HEK293 (cell line): ENCODE measurements at regions not wholly inside any gene's neighbourhood (a gene's known extent, or its start where the extent isn't known, plus 50 kb on each side); places are given as distances from the start of the nearest gene placed in this dataset.

ENCODE experiments used
- CTCF ChIA-PET: fragments of 350-600 bp; formaldehyde crosslinking; extraction: SDS; loops from one replicate; lab custom pipeline; 2021; ENCODE audit warnings: antibody characterized with exemption; lab: Yijun Ruan, JAX
- POLR2A ChIA-PET: fragments of 300-600 bp; formaldehyde crosslinking; extraction: SDS; loops from one replicate; lab custom pipeline; 2020; ENCODE audit warnings: antibody characterized with exemption, inconsistent platforms; lab: Yijun Ruan, JAX
- H3K27ac ChIP-seq: fragments of 200-500 bp; sonication (Bioruptor generic); 2 replicates; pipeline ENCODE4 v1.5.1; 2014; ENCODE audit warnings: low read depth, low read length, control low read depth, inconsistent platforms; ENCODE audit errors: extremely low read depth
- H3K36me3 ChIP-seq, 2 experiments: fragments of 200-500 bp in 1 of 2; sonication (Bioruptor generic) in 1 of 2; 1 replicate in 1 of 2; 2 replicates in 1 of 2; pipeline ENCODE4 v1.5.1; 2014 to 2017; ENCODE audit warnings: inconsistent platforms in 2 of 2, low read length in 2 of 2; ENCODE audit not compliant: control insufficient read depth in 2 of 2, insufficient read depth in 1 of 2
- H3K4me1 ChIP-seq: fragments of 200-500 bp; sonication (Bioruptor generic); 2 replicates; pipeline ENCODE4 v1.5.1; 2014; ENCODE audit warnings: mild to moderate bottlenecking, low read length, inconsistent platforms; ENCODE audit not compliant: control insufficient read depth, insufficient read depth
- H3K4me3 ChIP-seq: 2 replicates; pipeline ENCODE4 v1.5.1; 2011; ENCODE audit warnings: low read depth, mild to moderate bottlenecking, control low read depth, low read length, moderate library complexity
- H3K9me3 ChIP-seq: fragments of 200-500 bp; sonication (Bioruptor generic); 2 replicates; pipeline ENCODE4 v1.5.1; 2014; ENCODE audit warnings: low read depth, low read length, inconsistent platforms; ENCODE audit not compliant: control insufficient read depth, insufficient read depth
- IKZF3 ChIP-seq: fragments of 450-650 bp; IDR thresholded peaks from 2 replicates; pipeline ENCODE4 v1.5.0; 2018; ENCODE audit warnings: missing biosample characterization, mild to moderate bottlenecking, missing genetic modification characterization, moderate library complexity
- OVOL3 ChIP-seq: fragments of 450-650 bp; formaldehyde crosslinking; IDR thresholded peaks from 2 replicates; pipeline ENCODE4 v1.5.1; 2016; ENCODE audit warnings: missing biosample characterization, missing genetic modification characterization
- SALL2 ChIP-seq: fragments of 450-650 bp; formaldehyde crosslinking; IDR thresholded peaks from 2 replicates; pipeline ENCODE4 v1.5.0; 2017; ENCODE audit warnings: missing biosample characterization, mild to moderate bottlenecking, missing genetic modification characterization, borderline replicate concordance
- YY1 ChIP-seq: fragments of 450-650 bp; formaldehyde crosslinking; IDR thresholded peaks from 2 replicates; pipeline ENCODE4 v1.5.1; 2018; ENCODE audit warnings: missing biosample characterization, missing genetic modification characterization
- ZNF157 ChIP-seq: fragments of 450-650 bp; formaldehyde crosslinking; IDR thresholded peaks from 2 replicates; pipeline ENCODE4 v1.5.1; 2016; ENCODE audit warnings: missing biosample characterization, missing genetic modification characterization
- ZNF302 ChIP-seq: fragments of 450-650 bp; formaldehyde crosslinking; IDR thresholded peaks from 2 replicates; pipeline ENCODE4 v1.5.1; 2016; ENCODE audit warnings: missing biosample characterization, missing genetic modification characterization, low read depth
- ZNF341 ChIP-seq: fragments of 450-650 bp; formaldehyde crosslinking; IDR thresholded peaks from 2 replicates; pipeline ENCODE4; 2016; ENCODE audit warnings: low read depth, missing biosample characterization, missing genetic modification characterization
- ZNF423 ChIP-seq: fragments of 450-650 bp; formaldehyde crosslinking; IDR thresholded peaks from 2 replicates; pipeline ENCODE4 v1.5.1; 2016; ENCODE audit warnings: missing biosample characterization, missing genetic modification characterization
- ZNF670 ChIP-seq: fragments of 450-650 bp; formaldehyde crosslinking; IDR thresholded peaks from 2 replicates; pipeline ENCODE4 v1.5.1; 2016; ENCODE audit warnings: missing biosample characterization, missing genetic modification characterization, low read depth
- TF ChIP-seq, protein P1 (sequence below): fragments of 450-650 bp; formaldehyde crosslinking; IDR thresholded peaks from 2 replicates; pipeline ENCODE4 v1.5.1; 2016; ENCODE audit warnings: missing biosample characterization, missing genetic modification characterization
- TF ChIP-seq, protein P2 (sequence below): fragments of 450-650 bp; formaldehyde crosslinking; IDR thresholded peaks from 2 replicates; pipeline ENCODE4 v1.5.1; 2016; ENCODE audit warnings: missing biosample characterization, missing genetic modification characterization
- TF ChIP-seq, protein P3 (sequence below): fragments of 450-650 bp; formaldehyde crosslinking; conservative IDR thresholded peaks from 2 replicates; pipeline ENCODE4 v1.5.1; 2016; ENCODE audit warnings: low read depth, missing biosample characterization, missing genetic modification characterization
- TF ChIP-seq, protein P4 (sequence below): fragments of 450-650 bp; formaldehyde crosslinking; IDR thresholded peaks from 2 replicates; pipeline ENCODE4 v1.5.1; 2016; ENCODE audit warnings: missing biosample characterization, missing genetic modification characterization
- TF ChIP-seq, protein P5 (sequence below): fragments of 450-650 bp; formaldehyde crosslinking; IDR thresholded peaks from 2 replicates; pipeline ENCODE4 v1.5.1; 2016; ENCODE audit warnings: missing biosample characterization, missing genetic modification characterization, low read depth
- TF ChIP-seq, protein P6 (sequence below): fragments of 450-650 bp; formaldehyde crosslinking; IDR thresholded peaks from 2 replicates; pipeline ENCODE4 v1.5.1; 2016; ENCODE audit warnings: missing biosample characterization, missing genetic modification characterization
- TF ChIP-seq, protein P7 (sequence below): fragments of 450-650 bp; IDR thresholded peaks from 2 replicates; pipeline ENCODE4 v1.5.1; 2018; ENCODE audit warnings: missing biosample characterization, missing genetic modification characterization

DNA sequence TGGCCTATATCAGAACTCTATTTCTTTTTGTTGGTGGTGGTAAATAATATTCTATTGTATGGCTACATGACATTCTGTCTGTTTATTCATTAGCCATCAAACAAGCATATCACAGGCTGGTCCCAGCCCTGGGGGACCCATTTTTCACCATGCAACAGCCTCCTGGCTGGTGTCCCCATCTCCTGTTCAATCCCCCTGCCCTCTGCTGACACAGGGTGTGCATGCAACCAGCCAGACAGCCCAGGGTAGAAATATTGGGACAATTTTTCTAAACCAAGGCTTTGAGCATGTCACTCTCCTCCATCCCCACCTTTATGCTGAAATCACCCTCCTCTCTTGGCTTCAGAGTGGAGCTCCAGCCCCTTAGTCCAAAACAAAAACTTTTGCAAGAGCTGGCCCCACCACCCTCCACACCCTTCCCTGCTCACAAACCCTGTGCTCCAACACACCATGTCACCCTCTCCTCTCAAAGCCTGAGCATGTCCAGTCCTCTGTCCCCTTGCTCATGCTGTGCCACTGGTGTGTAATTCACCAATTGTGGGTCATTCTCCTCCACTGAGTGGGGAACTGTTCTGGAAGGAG lies 153.0 kb upstream of the UQCRFS1 start (continued):
- TF ChIP-seq, protein P1, sequence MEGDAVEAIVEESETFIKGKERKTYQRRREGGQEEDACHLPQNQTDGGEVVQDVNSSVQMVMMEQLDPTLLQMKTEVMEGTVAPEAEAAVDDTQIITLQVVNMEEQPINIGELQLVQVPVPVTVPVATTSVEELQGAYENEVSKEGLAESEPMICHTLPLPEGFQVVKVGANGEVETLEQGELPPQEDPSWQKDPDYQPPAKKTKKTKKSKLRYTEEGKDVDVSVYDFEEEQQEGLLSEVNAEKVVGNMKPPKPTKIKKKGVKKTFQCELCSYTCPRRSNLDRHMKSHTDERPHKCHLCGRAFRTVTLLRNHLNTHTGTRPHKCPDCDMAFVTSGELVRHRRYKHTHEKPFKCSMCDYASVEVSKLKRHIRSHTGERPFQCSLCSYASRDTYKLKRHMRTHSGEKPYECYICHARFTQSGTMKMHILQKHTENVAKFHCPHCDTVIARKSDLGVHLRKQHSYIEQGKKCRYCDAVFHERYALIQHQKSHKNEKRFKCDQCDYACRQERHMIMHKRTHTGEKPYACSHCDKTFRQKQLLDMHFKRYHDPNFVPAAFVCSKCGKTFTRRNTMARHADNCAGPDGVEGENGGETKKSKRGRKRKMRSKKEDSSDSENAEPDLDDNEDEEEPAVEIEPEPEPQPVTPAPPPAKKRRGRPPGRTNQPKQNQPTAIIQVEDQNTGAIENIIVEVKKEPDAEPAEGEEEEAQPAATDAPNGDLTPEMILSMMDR = no peak
- TF ChIP-seq ZNF302 (tag by site-specific recombination) (no peak), ZNF341 (no peak), ZNF670 (tag by site-specific recombination) (no peak), OVOL3 (tag by site-specific recombination) (no peak)
- TF ChIP-seq, protein P2, sequence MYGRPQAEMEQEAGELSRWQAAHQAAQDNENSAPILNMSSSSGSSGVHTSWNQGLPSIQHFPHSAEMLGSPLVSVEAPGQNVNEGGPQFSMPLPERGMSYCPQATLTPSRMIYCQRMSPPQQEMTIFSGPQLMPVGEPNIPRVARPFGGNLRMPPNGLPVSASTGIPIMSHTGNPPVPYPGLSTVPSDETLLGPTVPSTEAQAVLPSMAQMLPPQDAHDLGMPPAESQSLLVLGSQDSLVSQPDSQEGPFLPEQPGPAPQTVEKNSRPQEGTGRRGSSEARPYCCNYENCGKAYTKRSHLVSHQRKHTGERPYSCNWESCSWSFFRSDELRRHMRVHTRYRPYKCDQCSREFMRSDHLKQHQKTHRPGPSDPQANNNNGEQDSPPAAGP = no peak
- TF ChIP-seq, protein P3, sequence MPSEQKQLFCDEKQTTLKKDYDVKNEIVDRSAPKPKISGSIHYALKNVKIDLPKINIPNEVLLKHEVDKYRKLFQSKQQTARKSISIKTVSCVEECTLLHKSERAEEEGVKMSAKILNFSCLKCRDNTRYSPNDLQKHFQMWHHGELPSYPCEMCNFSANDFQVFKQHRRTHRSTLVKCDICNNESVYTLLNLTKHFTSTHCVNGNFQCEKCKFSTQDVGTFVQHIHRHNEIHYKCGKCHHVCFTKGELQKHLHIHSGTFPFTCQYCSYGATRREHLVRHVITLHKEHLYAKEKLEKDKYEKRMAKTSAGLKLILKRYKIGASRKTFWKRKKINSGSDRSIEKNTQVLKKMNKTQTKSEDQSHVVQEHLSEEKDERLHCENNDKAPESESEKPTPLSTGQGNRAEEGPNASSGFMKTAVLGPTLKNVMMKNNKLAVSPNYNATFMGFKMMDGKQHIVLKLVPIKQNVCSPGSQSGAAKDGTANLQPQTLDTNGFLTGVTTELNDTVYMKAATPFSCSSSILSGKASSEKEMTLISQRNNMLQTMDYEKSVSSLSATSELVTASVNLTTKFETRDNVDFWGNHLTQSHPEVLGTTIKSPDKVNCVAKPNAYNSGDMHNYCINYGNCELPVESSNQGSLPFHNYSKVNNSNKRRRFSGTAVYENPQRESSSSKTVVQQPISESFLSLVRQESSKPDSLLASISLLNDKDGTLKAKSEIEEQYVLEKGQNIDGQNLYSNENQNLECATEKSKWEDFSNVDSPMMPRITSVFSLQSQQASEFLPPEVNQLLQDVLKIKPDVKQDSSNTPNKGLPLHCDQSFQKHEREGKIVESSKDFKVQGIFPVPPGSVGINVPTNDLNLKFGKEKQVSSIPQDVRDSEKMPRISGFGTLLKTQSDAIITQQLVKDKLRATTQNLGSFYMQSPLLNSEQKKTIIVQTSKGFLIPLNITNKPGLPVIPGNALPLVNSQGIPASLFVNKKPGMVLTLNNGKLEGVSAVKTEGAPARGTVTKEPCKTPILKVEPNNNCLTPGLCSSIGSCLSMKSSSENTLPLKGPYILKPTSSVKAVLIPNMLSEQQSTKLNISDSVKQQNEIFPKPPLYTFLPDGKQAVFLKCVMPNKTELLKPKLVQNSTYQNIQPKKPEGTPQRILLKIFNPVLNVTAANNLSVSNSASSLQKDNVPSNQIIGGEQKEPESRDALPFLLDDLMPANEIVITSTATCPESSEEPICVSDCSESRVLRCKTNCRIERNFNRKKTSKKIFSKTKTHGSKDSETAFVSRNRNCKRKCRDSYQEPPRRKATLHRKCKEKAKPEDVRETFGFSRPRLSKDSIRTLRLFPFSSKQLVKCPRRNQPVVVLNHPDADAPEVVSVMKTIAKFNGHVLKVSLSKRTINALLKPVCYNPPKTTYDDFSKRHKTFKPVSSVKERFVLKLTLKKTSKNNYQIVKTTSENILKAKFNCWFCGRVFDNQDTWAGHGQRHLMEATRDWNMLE (tag by site-specific recombination) = no peak

DNA sequence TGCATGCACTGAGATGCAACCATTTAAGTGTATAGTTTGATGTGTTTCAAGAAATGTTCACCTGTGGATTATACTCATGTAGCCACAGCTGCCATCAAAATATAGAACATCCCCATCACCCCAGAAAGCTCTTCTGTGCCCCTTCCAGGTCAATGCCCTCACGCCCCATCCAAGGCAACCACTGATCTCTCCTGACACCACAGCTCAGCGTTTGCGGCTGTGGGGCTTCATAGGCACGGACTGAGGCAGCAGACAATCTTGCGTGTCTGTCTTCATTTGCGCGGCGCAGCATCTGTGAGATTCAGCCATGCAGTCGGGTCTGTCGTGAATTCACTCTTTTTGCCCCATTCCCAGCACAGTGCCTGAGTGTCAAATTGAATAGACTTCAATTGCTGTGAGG lies 153.8 kb upstream of the UQCRFS1 start:
- H3K36me3 ChIP-seq = no peaks in the 10 kb centered on the region
- H3K9me3 ChIP-seq = peaks cover 3% of the 10 kb centered on the region
- ChIA-PET CTCF (no interaction called here), POLR2A (no interaction called here)
- no peaks in the 10 kb centered on the region for H3K4me1 ChIP-seq
- no peak overlapping the region for H3K4me3 ChIP-seq
- no peak overlapping the region for H3K27ac ChIP-seq
- no peak for TF ChIP-seq SALL2 (tag by site-specific recombination)
- no peak for TF ChIP-seq ZNF157 (tag by site-specific recombination)
- TF ChIP-seq YY1 = no peak
- TF ChIP-seq, protein P1 = no peak
- TF ChIP-seq IKZF3 (tag by site-specific recombination) = no peak
- TF ChIP-seq, protein P4, sequence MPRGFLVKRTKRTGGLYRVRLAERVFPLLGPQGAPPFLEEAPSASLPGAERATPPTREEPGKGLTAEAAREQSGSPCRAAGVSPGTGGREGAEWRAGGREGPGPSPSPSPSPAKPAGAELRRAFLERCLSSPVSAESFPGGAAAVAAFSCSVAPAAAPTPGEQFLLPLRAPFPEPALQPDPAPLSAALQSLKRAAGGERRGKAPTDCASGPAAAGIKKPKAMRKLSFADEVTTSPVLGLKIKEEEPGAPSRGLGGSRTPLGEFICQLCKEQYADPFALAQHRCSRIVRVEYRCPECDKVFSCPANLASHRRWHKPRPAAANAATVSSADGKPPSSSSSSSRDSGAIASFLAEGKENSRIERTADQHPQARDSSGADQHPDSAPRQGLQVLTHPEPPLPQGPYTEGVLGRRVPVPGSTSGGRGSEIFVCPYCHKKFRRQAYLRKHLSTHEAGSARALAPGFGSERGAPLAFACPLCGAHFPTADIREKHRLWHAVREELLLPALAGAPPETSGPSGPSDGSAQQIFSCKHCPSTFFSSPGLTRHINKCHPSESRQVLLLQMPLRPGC (tag by site-specific recombination) = no peak
- TF ChIP-seq, protein P5, sequence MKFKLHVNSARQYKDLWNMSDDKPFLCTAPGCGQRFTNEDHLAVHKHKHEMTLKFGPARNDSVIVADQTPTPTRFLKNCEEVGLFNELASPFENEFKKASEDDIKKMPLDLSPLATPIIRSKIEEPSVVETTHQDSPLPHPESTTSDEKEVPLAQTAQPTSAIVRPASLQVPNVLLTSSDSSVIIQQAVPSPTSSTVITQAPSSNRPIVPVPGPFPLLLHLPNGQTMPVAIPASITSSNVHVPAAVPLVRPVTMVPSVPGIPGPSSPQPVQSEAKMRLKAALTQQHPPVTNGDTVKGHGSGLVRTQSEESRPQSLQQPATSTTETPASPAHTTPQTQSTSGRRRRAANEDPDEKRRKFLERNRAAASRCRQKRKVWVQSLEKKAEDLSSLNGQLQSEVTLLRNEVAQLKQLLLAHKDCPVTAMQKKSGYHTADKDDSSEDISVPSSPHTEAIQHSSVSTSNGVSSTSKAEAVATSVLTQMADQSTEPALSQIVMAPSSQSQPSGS (tag by site-specific recombination) = no peak
- TF ChIP-seq ZNF423 (tag by site-specific recombination) = no peak
- TF ChIP-seq, protein P6, sequence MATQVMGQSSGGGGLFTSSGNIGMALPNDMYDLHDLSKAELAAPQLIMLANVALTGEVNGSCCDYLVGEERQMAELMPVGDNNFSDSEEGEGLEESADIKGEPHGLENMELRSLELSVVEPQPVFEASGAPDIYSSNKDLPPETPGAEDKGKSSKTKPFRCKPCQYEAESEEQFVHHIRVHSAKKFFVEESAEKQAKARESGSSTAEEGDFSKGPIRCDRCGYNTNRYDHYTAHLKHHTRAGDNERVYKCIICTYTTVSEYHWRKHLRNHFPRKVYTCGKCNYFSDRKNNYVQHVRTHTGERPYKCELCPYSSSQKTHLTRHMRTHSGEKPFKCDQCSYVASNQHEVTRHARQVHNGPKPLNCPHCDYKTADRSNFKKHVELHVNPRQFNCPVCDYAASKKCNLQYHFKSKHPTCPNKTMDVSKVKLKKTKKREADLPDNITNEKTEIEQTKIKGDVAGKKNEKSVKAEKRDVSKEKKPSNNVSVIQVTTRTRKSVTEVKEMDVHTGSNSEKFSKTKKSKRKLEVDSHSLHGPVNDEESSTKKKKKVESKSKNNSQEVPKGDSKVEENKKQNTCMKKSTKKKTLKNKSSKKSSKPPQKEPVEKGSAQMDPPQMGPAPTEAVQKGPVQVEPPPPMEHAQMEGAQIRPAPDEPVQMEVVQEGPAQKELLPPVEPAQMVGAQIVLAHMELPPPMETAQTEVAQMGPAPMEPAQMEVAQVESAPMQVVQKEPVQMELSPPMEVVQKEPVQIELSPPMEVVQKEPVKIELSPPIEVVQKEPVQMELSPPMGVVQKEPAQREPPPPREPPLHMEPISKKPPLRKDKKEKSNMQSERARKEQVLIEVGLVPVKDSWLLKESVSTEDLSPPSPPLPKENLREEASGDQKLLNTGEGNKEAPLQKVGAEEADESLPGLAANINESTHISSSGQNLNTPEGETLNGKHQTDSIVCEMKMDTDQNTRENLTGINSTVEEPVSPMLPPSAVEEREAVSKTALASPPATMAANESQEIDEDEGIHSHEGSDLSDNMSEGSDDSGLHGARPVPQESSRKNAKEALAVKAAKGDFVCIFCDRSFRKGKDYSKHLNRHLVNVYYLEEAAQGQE (tag by site-specific recombination) = no peak
- TF ChIP-seq, protein P7, sequence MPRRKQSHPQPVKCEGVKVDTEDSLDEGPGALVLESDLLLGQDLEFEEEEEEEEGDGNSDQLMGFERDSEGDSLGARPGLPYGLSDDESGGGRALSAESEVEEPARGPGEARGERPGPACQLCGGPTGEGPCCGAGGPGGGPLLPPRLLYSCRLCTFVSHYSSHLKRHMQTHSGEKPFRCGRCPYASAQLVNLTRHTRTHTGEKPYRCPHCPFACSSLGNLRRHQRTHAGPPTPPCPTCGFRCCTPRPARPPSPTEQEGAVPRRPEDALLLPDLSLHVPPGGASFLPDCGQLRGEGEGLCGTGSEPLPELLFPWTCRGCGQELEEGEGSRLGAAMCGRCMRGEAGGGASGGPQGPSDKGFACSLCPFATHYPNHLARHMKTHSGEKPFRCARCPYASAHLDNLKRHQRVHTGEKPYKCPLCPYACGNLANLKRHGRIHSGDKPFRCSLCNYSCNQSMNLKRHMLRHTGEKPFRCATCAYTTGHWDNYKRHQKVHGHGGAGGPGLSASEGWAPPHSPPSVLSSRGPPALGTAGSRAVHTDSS (tag by site-specific recombination) = no peak
